OCI-LY3 (cell line): ENCODE measurements at regions not wholly inside any gene's neighbourhood (a gene's known extent, or its start where the extent isn't known, plus 50 kb on each side); places are given as distances from the start of the nearest gene placed in this dataset.

Experiments used
- H2AFZ ChIP-seq: fragments of 200-600, 300-600 bp; shearing (Covaris generic); 2 replicates; pipeline ENCODE4 v1.6.0; 2014; ENCODE audit warnings: antibody characterized with exemption, low read depth, low read length
- H3K27ac ChIP-seq: fragments of 200-600, 300-600 bp; sonication (generic); 2 replicates; pipeline ENCODE4 v1.5.1; 2014; ENCODE audit warnings: mild to moderate bottlenecking, low read length, moderate library complexity, mixed read lengths
- H3K27me3 ChIP-seq: fragments of 200-600, 300-600 bp; sonication (generic); 2 replicates; pipeline ENCODE4 v1.6.1; 2014; ENCODE audit warnings: low read depth, low read length, mixed read lengths
- H3K36me3 ChIP-seq: fragments of 200-600, 300-600 bp; sonication (generic); replicated peaks from 2 replicates; pipeline ENCODE3; 2014; ENCODE audit warnings: low read depth, low read length, mixed read lengths
- H3K4me1 ChIP-seq: fragments of 300-600, 200-600 bp; sonication (generic); 2 replicates; pipeline ENCODE4 v1.6.1; 2014; ENCODE audit warnings: low read length, mixed read lengths
- H3K4me2 ChIP-seq: fragments of 200-600, 300-600 bp; sonication (generic); 2 replicates; pipeline ENCODE4 v1.6.1; 2014; ENCODE audit warnings: low read length, mixed read lengths
- H3K4me3 ChIP-seq: fragments of 300-600, 200-600 bp; sonication (generic); 2 replicates; pipeline ENCODE4 v1.5.1; 2014; ENCODE audit warnings: antibody characterized with exemption, mild to moderate bottlenecking, low read length, moderate library complexity
- H3K79me2 ChIP-seq: fragments of 300-600, 200-600 bp; shearing (Covaris generic); 2 replicates; pipeline ENCODE4 v1.6.1; 2014; ENCODE audit warnings: mild to moderate bottlenecking, low read length, mixed read lengths
- H3K9ac ChIP-seq: fragments of 300-600, 200-600 bp; shearing (Covaris generic); 2 replicates; pipeline ENCODE4 v1.6.0; 2014; ENCODE audit warnings: mild to moderate bottlenecking, low read length, moderate library complexity
- H3K9me3 ChIP-seq: fragments of 200-600, 300-600 bp; shearing (Covaris generic); 2 replicates; pipeline ENCODE4 v1.6.1; 2014; ENCODE audit warnings: low read length, mixed read lengths; ENCODE audit not compliant: insufficient read depth
- H4K20me1 ChIP-seq: fragments of 200-600, 300-600 bp; sonication (generic); 2 replicates; pipeline ENCODE4 v1.6.1; 2016; ENCODE audit warnings: low read length, mixed read lengths; ENCODE audit not compliant: insufficient read depth
- EZH2phosphoT487 ChIP-seq: fragments of 200-600 bp; shearing (Covaris generic); IDR thresholded peaks from 2 replicates; pipeline ENCODE4 v1.6.1; 2018; ENCODE audit warnings: antibody characterized with exemption, mixed run types, low read depth
- TF ChIP-seq, protein P1 (sequence below): fragments of 200-600, 300-600 bp; sonication (generic); IDR thresholded peaks from 2 replicates; pipeline ENCODE4 v1.5.1; 2014; ENCODE audit warnings: antibody characterized with exemption, low read length, low read depth

DNA sequence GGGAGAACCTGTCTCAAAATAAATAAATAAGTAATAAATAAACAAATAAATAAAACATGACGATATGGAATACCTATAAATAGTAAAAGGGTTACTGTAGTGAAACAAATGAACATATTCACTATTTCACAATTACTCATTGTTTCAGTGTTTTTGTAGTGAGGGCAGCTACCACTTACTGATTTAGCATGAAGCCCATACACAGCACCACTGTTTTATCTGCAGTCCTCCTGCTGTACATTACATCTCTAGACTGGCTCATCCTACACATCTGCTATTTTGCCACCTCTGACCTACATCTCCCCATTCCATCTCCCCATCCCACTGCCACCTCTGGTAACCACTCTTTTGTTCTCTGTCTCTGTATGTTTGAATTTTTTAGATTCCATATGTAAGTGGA, 332.7 kb upstream of the SMIM21 start:
- no peaks in the 10 kb centered on the region for H3K9me3 ChIP-seq
- peaks cover 3% of the 10 kb centered on the region; the same call in 1 of the 2 replicates for H3K27me3 ChIP-seq
- no peaks in the 10 kb centered on the region for H3K4me1 ChIP-seq
- TF ChIP-seq EZH2phosphoT487 = no peak
- TF ChIP-seq, protein P1, sequence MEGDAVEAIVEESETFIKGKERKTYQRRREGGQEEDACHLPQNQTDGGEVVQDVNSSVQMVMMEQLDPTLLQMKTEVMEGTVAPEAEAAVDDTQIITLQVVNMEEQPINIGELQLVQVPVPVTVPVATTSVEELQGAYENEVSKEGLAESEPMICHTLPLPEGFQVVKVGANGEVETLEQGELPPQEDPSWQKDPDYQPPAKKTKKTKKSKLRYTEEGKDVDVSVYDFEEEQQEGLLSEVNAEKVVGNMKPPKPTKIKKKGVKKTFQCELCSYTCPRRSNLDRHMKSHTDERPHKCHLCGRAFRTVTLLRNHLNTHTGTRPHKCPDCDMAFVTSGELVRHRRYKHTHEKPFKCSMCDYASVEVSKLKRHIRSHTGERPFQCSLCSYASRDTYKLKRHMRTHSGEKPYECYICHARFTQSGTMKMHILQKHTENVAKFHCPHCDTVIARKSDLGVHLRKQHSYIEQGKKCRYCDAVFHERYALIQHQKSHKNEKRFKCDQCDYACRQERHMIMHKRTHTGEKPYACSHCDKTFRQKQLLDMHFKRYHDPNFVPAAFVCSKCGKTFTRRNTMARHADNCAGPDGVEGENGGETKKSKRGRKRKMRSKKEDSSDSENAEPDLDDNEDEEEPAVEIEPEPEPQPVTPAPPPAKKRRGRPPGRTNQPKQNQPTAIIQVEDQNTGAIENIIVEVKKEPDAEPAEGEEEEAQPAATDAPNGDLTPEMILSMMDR = no peak
- H3K36me3 ChIP-seq = no peaks in the 10 kb centered on the region
- no peak overlapping the region for H3K27ac ChIP-seq
- H3K4me3 ChIP-seq = no peak overlapping the region
- H3K9ac ChIP-seq = no peak overlapping the region
- no peaks in the 10 kb centered on the region for H4K20me1 ChIP-seq
- H3K4me2 ChIP-seq = no peak overlapping the region
- H2AFZ ChIP-seq = no peak overlapping the region
- no peaks in the 10 kb centered on the region for H3K79me2 ChIP-seq

GRCh38 chr18:75757951-75758350, 330.4 kb upstream of the SMIM21 start:
- Histone ChIP-seq H3K4me1 (no peaks in the 10 kb centered on the region), H3K27me3 (peaks cover 4% of the 10 kb centered on the region; the same call in 1 of the 2 replicates), H3K4me2 (no peak overlapping the region), H3K4me3 (no peak overlapping the region), H3K79me2 (no peaks in the 10 kb centered on the region), H3K9ac (no peak overlapping the region), H3K9me3 (no peaks in the 10 kb centered on the region), H2AFZ (no peak overlapping the region), H4K20me1 (no peaks in the 10 kb centered on the region), H3K27ac (no peak overlapping the region), H3K36me3 (no peaks in the 10 kb centered on the region)
- TF ChIP-seq, protein P1 = no peak
- TF ChIP-seq EZH2phosphoT487 = no peak

- peaks cover 4% of the 10 kb centered on the region; the same call in 1 of the 2 replicates for H3K27me3 ChIP-seq
- H3K4me1 ChIP-seq = no peaks in the 10 kb centered on the region
- H3K27ac ChIP-seq = no peak overlapping the region
- H3K36me3 ChIP-seq = no peaks in the 10 kb centered on the region
- no peak overlapping the region for H3K9ac ChIP-seq
- no peaks in the 10 kb centered on the region for H3K9me3 ChIP-seq
- TF ChIP-seq, protein P1 = no peak
- TF ChIP-seq EZH2phosphoT487 = no peak
- H4K20me1 ChIP-seq = no peaks in the 10 kb centered on the region
- no peak overlapping the region for H3K4me3 ChIP-seq
- no peak overlapping the region for H3K4me2 ChIP-seq
- H3K79me2 ChIP-seq = no peaks in the 10 kb centered on the region
- H2AFZ ChIP-seq = no peak overlapping the region
These were observed 326.9 kb upstream of the SMIM21 start for GRCh38 chr18:75754433-75754832.

DNA sequence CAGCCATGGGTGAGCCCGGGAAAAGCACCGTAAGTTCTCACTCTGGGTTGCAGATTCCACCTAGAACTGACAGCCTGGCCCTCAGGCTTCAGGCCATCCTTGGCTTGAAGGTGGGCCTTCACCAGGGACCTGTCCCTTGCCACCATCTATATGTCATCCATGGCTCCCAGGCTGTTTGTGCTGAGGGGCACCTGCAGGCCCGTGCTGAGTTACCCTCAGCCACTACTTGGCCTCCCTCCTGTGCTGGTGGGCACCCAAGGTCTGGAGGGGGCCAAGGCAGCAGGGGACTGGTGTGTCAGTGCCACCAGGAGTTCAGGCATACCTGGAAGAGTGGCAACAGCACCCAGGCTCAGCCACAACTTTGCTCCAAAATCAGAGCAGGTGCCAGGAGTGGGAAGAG, 326.2 kb upstream of the SMIM21 start:
- H3K36me3 ChIP-seq = no peaks in the 10 kb centered on the region
- no peak overlapping the region for H3K4me2 ChIP-seq
- H3K79me2 ChIP-seq = no peaks in the 10 kb centered on the region
- TF ChIP-seq, protein P1 = no peak
- TF ChIP-seq EZH2phosphoT487 = no peak
- no peaks in the 10 kb centered on the region for H3K9me3 ChIP-seq
- H3K9ac ChIP-seq = no peak overlapping the region
- peaks cover 4% of the 10 kb centered on the region; the same call in 1 of the 2 replicates for H3K27me3 ChIP-seq
- H3K4me1 ChIP-seq = no peaks in the 10 kb centered on the region
- no peaks in the 10 kb centered on the region for H4K20me1 ChIP-seq
- H2AFZ ChIP-seq = no peak overlapping the region
- H3K4me3 ChIP-seq = no peak overlapping the region
- no peak overlapping the region for H3K27ac ChIP-seq
